ENCODE measurements at regions not wholly inside any gene's neighbourhood (a gene's known extent, or its start where the extent isn't known, plus 50 kb on each side); places are given as distances from the start of the nearest gene placed in this dataset.

DNA sequence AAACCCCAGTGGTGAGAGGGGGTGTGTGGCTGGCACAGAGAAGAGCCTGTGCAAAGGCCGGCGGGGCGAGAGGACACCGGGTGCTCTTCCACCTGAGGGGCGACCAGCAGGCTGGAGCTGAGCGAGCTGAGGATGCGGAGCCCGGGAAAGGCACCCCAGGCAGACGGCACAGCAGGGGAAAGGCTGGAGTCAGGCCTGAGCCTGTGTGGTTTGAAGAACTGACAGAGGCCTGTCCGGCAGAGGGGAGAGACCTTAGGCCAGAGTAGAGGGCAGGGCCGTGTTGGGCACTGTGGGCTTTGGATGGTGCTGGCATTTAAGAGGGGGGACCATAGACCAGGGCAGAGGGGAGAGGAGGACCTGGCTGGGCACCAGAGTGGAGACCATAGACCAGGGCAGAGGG, 149.8 kb downstream of the RTP5 start:
- TF ChIP-seq POLR2AphosphoS5 (IDR thresholded peaks at IDR 0.05; ENCODE audit: low read depth, low read length): no peak
- no peak for TF ChIP-seq REST (IDR thresholded peaks at IDR 0.05; ENCODE audit: insufficient read depth in 1 of 2, low read depth in 2 of 2, low read length in 2 of 2)
